WTC11 (cell line): ENCODE measurements at regions not wholly inside any gene's neighbourhood (a gene's known extent, or its start where the extent isn't known, plus 50 kb on each side); places are given as distances from the start of the nearest gene placed in this dataset.

Experiments
- ATAC-seq: fragments of 200-7000 bp; cut with Tn5 transposase; 2 replicates; pipeline ENCODE4 v1.10.0; 2021; ENCODE audit warnings: mild to moderate bottlenecking, moderate library complexity
- CTCF ChIA-PET: fragments of 300-600 bp; sonication (Branson Sonifier 250); formaldehyde crosslinking; loops from one replicate; lab custom pipeline; 2021; ENCODE audit warnings: antibody characterized with exemption; lab: Charles Lee
- POLR2A ChIA-PET: fragments of 350-600 bp; sonication (Branson Sonifier 250); formaldehyde crosslinking; loops from one replicate; lab custom pipeline; 2021; ENCODE audit warnings: antibody characterized with exemption; lab: Charles Lee
- DNase-seq: peaks from one replicate; pipeline ENCODE4 v3.0.0; 2021; ENCODE audit warnings: low spot score
- H3K27ac Mint-ChIP-seq: 2 replicates; pipeline ENCODE4 v1.8.0; 2021; ENCODE audit warnings: mixed read lengths
- H3K27me3 Mint-ChIP-seq: 2 replicates; pipeline ENCODE4 v1.8.0; 2021; ENCODE audit warnings: low read depth, mild to moderate bottlenecking, moderate library complexity, mixed read lengths
- H3K36me3 Mint-ChIP-seq: 2 replicates; pipeline ENCODE4 v1.8.0; 2021; ENCODE audit warnings: mixed read lengths
- H3K4me1 Mint-ChIP-seq: 2 replicates; pipeline ENCODE4 v1.8.0; 2022; ENCODE audit warnings: mixed read lengths
- H3K4me3 Mint-ChIP-seq: 2 replicates; pipeline ENCODE4 v1.8.0; 2021; ENCODE audit warnings: mild to moderate bottlenecking, moderate library complexity, mixed read lengths
- H3K9me3 Mint-ChIP-seq: 2 replicates; pipeline ENCODE4 v1.8.0; 2021; ENCODE audit warnings: mixed read lengths
- AR ChIP-seq: fragments of 250-450 bp; sonication (Bioruptor Pico); IDR thresholded peaks from 2 replicates; pipeline ENCODE4 v1.9.0; 2021; ENCODE audit warnings: mild to moderate bottlenecking
- CDX4 ChIP-seq: fragments of 250-450 bp; sonication (Bioruptor Pico); IDR thresholded peaks from 2 replicates; pipeline ENCODE4 v1.9.0; 2021; ENCODE audit warnings: moderate library complexity, mild to moderate bottlenecking, inconsistent platforms, borderline replicate concordance
- E2F4 ChIP-seq: sonication (generic); formaldehyde crosslinking; IDR thresholded peaks from 2 replicates; pipeline ENCODE4 v1.8.1; 2022; ENCODE audit warnings: low read depth, mild to moderate bottlenecking, moderate library complexity, missing genetic modification reagents, borderline replicate concordance
- EMX1 ChIP-seq: fragments of 250-450 bp; sonication (Bioruptor Pico); IDR thresholded peaks from 2 replicates; pipeline ENCODE4 v1.8.0; 2021; ENCODE audit warnings: mild to moderate bottlenecking
- FOXJ3 ChIP-seq: sonication (generic); formaldehyde crosslinking; IDR thresholded peaks from 2 replicates; pipeline ENCODE4 v1.9.0; 2021; ENCODE audit warnings: missing genetic modification reagents, mild to moderate bottlenecking, borderline replicate concordance
- IRF1 ChIP-seq: sonication (generic); formaldehyde crosslinking; IDR thresholded peaks from 2 replicates; pipeline ENCODE4 v1.8.0; 2023; ENCODE audit warnings: missing genetic modification reagents
- IRF2 ChIP-seq: sonication (generic); formaldehyde crosslinking; IDR thresholded peaks from 2 replicates; pipeline ENCODE4 v1.8.0; 2022; ENCODE audit warnings: low read depth, missing genetic modification reagents, borderline replicate concordance
- KAT7 ChIP-seq: sonication (generic); formaldehyde crosslinking; IDR thresholded peaks from 2 replicates; pipeline ENCODE4 v1.8.1; 2023; ENCODE audit warnings: missing genetic modification reagents, mild to moderate bottlenecking, borderline replicate concordance
- NFYB ChIP-seq: sonication (generic); formaldehyde crosslinking; conservative IDR thresholded peaks from 2 replicates; pipeline ENCODE4 v1.8.0; 2022; ENCODE audit warnings: low read depth, missing genetic modification reagents
- NR3C1 ChIP-seq: sonication (generic); formaldehyde crosslinking; conservative IDR thresholded peaks from 2 replicates; pipeline ENCODE4 v1.8.1; 2023; ENCODE audit warnings: low read depth, mild to moderate bottlenecking, missing genetic modification reagents
- PREB ChIP-seq: sonication (generic); formaldehyde crosslinking; IDR thresholded peaks from 2 replicates; pipeline ENCODE4 v1.8.1; 2022; ENCODE audit warnings: mild to moderate bottlenecking, missing genetic modification reagents, moderate library complexity, borderline replicate concordance
- SOX15 ChIP-seq: fragments of 250-450 bp; sonication (Bioruptor Pico); IDR thresholded peaks from 2 replicates; pipeline ENCODE4 v1.9.0; 2021; ENCODE audit warnings: mild to moderate bottlenecking
- TCF7 ChIP-seq: sonication (generic); formaldehyde crosslinking; IDR thresholded peaks from 2 replicates; pipeline ENCODE4 v1.8.0; 2022; ENCODE audit warnings: mild to moderate bottlenecking, low read depth, missing genetic modification reagents, moderate library complexity
- TEAD1 ChIP-seq: sonication (generic); formaldehyde crosslinking; IDR thresholded peaks from 2 replicates; pipeline ENCODE4 v1.8.0; 2022; ENCODE audit warnings: mild to moderate bottlenecking, missing genetic modification reagents
- ZNF281 ChIP-seq: sonication (generic); formaldehyde crosslinking; IDR thresholded peaks from 2 replicates; pipeline ENCODE4 v1.8.0; 2023; ENCODE audit warnings: mild to moderate bottlenecking, missing genetic modification reagents

- no peak overlapping the region for H3K4me3 Mint-ChIP-seq
- ATAC-seq (no peak), DNase-seq (no peak)
- ChIA-PET CTCF (no interaction called here), POLR2A (no interaction called here)
- H3K27ac Mint-ChIP-seq: no peak overlapping the region
- H3K4me1 Mint-ChIP-seq: no peaks in the 10 kb centered on the region
- H3K36me3 Mint-ChIP-seq: peaks cover 77% of the 10 kb centered on the region
- peaks cover 94% of the 10 kb centered on the region for H3K9me3 Mint-ChIP-seq
- TF ChIP-seq ZNF281 (CRISPR knock-in tag) (no peak), TEAD1 (CRISPR knock-in tag) (no peak), KAT7 (CRISPR knock-in tag) (no peak), IRF2 (no peak), AR (no peak), NR3C1 (CRISPR knock-in tag) (no peak), CDX4 (no peak), TCF7 (CRISPR knock-in tag) (no peak), SOX15 (CRISPR knock-in tag) (no peak), EMX1 (CRISPR knock-in tag) (no peak)
- H3K27me3 Mint-ChIP-seq: peaks cover 17% of the 10 kb centered on the region; the same call in 1 of the 2 replicates
Measured at GRCh38 chr16:5516115-5516514, 418.5 kb upstream of the EEF2KMT start.

- peaks cover 67% of the 10 kb centered on the region for H3K36me3 Mint-ChIP-seq
- ATAC-seq (no peak), DNase-seq (no peak)
- no peak overlapping the region for H3K27ac Mint-ChIP-seq
- no peak for TF ChIP-seq PREB (CRISPR knock-in tag)
- no peak for TF ChIP-seq IRF1 (CRISPR knock-in tag)
- peaks cover 90% of the 10 kb centered on the region for H3K9me3 Mint-ChIP-seq
- H3K4me1 Mint-ChIP-seq: no peaks in the 10 kb centered on the region
- H3K4me3 Mint-ChIP-seq: no peak overlapping the region
- peaks cover 16% of the 10 kb centered on the region; the same call in 1 of the 2 replicates for H3K27me3 Mint-ChIP-seq
- ChIA-PET CTCF (interaction anchor here (1.6 kb wide), 1 partner anchor 104 kb away, joined by 4 read pairs; no protein-coding TSS in a partner anchor), POLR2A (no interaction called here)
Measured at GRCh38 chr16:5512014-5512413, 414.4 kb upstream of the EEF2KMT start.

- no peak overlapping the region for H3K27ac Mint-ChIP-seq
- ChIA-PET POLR2A (no interaction called here), CTCF (no interaction called here)
- peaks cover 65% of the 10 kb centered on the region for H3K36me3 Mint-ChIP-seq
- no peaks in the 10 kb centered on the region for H3K4me1 Mint-ChIP-seq
- DNase-seq (no peak), ATAC-seq (no peak)
- peaks cover 16% of the 10 kb centered on the region; the same call in 1 of the 2 replicates for H3K27me3 Mint-ChIP-seq
- TF ChIP-seq E2F4: no peak
- no peak for TF ChIP-seq NFYB (CRISPR knock-in tag)
- no peak for TF ChIP-seq FOXJ3 (CRISPR knock-in tag)
- no peak overlapping the region for H3K4me3 Mint-ChIP-seq
- H3K9me3 Mint-ChIP-seq: peaks cover 89% of the 10 kb centered on the region
Measured at GRCh38 chr16:5510819-5511370, 413.3 kb upstream of the EEF2KMT start.
